Limb (tissue), 2 donors: ENCODE measurements at regions not wholly inside any gene's neighbourhood (a gene's known extent, or its start where the extent isn't known, plus 50 kb on each side); places are given as distances from the start of the nearest gene placed in this dataset.

Experiments
- DNase-seq, 2 donors: peaks; one replicate each; pipeline ENCODE4 v3.0.0-alpha.2; 2016; ENCODE audit errors: extremely low spot score in 2 of 2

DNA sequence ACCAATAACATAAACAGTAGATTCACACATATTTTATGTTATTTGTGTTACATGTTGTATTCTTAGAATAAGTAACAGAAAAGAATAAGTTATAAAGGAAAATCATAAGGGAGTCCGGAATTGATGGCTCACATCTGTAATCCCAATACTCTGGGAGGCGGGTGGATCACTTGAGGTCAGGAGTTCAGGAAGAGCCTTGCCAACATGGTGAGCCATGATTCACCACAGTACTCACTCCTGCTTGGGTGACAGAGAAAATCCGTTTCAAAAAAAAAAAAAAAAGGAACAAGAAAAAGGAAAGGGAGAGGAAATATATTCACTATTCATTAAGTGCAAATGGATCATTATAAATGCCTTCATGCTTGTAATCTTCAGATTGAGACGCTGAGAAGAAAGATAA lies 533.3 kb upstream of the CDH9 start:
- no peak for DNase-seq

GRCh38 chr5:27568811-27569210 lies 530.4 kb upstream of the CDH9 start:
- DNase-seq = no peak

DNA sequence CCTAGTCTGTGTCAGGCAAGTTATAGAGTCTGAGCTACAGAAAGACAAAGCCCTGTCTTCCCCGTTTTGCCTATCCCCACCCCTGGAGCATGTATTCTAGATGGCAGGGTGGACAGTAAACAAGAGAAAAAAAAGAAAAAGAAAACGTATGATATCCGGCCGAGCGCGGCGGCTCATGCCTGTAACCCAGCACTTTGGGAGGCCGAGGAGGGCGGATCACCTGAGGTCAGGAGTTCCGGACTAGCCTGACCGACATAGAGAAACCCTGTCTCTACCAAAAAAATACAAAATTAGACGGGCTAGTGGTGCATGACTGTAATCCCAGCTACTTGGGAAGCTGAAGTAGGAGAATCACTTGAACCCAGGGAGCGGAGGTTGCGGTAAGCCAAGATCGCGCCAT lies 523.0 kb upstream of the CDH9 start:
- no peak for DNase-seq

DNA sequence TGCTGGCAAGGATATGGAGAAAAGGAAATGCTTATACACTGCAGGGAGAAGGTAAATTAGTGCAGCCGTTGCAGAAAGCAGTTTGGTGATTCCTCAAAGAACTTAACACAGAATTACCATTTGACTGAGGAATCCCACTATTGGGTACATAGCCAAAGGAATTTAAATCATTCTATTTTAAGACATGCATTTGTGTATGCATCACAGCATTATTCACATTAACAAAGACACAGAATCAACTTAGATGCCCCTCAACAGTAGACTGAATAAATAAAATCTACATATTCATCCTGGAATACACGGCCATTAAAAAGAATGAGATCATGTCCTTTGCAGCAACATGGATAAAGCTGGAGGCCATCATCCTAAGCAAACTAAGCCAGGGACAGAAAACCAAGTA lies 510.1 kb upstream of the CDH9 start:
- DNase-seq = no peak

GRCh38 chr5:27535031-27535557 lies 496.7 kb upstream of the CDH9 start:
- no peak for DNase-seq

DNA sequence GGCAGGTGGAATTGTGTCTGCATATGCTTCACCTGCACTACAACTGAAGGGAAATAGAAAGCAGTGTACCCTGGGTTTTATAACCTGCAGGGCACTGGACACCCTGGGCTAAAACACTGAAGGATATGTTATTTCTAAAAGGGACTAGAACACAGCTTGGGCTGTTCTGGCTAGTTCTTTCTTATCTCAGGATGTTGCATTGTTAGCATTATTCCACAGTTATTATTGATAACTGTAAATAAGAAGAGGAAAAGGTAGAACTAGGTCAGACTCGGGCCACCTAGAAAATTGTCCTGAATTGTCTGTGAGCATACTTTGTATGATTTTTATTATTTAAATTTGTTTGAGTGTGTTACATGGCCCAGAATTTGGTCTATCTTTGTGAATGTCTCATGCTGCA lies 493.9 kb upstream of the CDH9 start:
- no peak for DNase-seq

DNA sequence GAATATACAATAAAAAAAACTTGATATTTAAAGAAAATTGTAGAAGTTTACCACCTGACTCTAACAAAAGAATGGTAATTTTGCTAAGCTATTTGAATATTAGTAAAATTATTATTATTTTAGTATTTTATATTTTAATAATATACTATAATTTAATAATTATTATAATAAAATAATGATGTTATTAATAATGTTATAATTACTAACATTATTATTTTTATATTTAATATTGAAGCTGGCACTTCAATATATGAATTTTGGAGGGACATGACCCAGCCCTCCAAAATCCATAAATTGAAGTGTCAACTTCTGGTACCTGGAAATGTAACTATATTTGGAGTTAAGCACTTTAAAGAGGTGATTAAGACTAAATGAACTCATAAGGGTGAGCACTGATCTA lies 486.1 kb upstream of the CDH9 start:
- no peak for DNase-seq

- no peak for DNase-seq
Measured at GRCh38 chr5:27523629-27524028, 485.2 kb upstream of the CDH9 start.

- no peak for DNase-seq
Measured at GRCh38 chr5:27516437-27516836, 478.1 kb upstream of the CDH9 start.

DNA sequence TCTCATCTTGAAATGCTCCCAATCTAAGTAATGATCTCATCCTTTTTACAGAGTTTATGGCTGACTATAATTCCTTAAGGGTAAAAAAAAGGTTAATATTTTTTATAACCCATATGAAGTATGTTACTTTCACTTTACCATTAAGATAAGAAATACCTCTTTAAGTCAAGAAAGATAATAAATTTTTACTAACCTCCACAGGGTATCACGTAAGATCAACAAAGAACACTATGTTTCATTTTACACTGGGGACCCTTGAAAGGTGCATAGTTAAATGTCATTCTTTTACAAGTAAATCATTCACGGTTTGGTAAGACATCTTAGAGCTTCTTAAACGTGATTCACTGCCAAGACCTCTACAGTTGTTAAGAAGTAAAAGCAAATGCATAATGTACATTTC lies 472.7 kb upstream of the CDH9 start:
- DNase-seq = no peak

DNA sequence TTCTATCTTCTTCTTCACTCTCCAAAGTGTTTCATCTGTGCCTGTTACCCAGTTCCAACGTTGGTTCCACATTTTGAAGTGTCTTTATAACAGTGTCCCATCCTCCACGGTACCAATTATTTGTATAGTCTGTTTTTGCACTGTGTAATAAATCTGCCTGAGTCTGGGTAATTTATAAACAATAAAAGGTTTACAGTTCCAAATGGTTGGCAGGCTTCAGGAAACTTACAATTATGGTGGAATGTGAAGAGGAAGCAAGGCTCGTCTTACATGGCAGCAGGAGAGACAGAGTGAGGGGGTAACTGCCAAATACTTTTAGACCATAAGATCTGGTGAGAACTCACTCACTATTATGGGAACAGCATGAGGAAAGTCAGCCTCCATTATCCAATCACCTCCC lies 465.4 kb upstream of the CDH9 start:
- DNase-seq = no peak

DNA sequence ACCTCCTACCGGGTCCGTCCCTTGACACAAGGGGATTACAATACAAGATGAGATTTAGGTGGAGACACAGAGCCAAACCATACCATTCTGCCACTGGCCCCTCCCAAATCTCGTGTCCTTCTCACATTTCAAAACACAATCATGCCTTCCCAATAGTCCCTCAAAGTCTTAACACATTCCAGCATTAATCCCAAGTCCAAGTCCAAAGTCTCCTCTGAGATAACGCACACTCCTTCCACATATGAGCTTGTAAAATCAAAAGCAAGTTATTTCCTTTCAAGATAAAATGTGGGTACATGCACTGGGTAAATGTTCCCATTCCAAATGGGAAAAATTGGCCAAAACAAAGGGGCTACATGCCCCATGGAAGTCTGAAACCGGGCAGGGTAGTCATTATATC lies 463.9 kb upstream of the CDH9 start:
- no peak for DNase-seq

- no peak for DNase-seq
Measured at GRCh38 chr5:27497491-27497890, 459.1 kb upstream of the CDH9 start.

DNA sequence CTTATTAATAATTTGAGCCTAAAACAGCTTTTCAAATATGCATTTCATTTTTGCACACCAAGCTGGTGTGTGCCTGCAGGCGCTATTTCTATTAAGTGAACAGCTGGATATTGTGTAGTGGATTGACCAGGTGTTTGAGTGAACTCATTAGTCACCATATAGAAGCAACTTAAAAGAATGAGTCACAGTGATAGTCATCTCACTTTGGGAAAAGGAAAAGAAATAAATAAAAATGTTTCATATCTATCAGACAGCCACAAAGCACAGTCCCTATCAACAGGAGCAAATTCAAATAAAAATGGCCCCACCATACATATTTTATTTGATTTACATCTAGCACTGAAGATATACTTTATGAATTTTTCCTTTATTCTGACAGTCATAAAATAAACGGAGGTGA lies 456.5 kb upstream of the CDH9 start:
- DNase-seq = no peak

DNA sequence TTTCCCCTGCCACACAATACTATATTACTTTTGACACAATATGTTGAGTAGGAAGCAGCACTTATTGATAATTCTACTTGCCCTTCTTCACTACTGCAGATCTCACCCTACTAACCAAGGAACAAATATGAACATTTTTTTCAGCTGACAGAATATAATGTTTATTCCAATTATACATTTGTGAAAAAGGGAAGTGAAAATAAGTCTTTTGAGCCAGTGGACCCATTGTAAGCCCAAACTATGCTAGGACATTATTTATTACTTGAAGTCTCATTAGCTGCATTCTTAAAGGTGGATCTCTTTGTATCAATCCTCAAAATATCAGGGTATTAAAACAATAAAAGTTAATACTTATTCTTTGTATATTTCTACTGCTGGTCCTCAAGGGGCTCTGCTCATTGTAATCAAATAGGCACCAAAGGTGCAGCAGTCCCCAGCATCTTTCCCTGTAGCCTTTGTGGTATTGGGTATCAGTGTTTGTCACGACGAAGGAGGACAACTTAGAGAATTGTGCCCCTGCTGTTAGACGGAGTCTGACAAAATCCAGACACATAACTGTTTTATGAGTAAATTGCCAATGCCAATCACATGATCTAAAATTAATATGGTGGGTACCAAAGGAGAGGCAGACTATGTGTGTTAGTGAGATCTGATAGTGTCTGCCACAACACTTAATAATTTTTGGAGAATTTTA lies 453.5 kb upstream of the CDH9 start:
- DNase-seq = no peak

- no peak for DNase-seq
Measured at GRCh38 chr5:27491047-27491446, 452.7 kb upstream of the CDH9 start.

GRCh38 chr5:27489701-27490100 lies 451.3 kb upstream of the CDH9 start:
- DNase-seq = no peak

GRCh38 chr5:27482663-27483062 lies 444.3 kb upstream of the CDH9 start:
- DNase-seq = no peak

DNA sequence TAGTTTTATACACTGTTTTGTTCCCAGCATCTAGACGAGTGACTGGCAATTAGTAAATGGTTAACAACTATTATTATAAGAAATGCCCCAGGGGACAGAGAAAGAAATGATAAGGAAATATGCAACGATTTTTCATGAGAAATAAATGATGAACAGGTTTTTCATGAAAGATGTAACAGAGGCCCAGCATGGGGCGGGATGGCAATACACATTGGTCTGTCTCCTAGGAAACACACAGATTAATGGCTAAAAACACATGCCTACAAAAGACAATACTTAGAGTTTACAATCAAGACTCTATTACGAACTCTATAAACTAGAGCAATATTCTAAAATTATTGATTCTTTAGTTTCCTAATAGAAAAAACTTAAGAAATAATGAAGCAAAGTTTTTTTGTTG lies 441.5 kb upstream of the CDH9 start:
- no peak for DNase-seq

DNA sequence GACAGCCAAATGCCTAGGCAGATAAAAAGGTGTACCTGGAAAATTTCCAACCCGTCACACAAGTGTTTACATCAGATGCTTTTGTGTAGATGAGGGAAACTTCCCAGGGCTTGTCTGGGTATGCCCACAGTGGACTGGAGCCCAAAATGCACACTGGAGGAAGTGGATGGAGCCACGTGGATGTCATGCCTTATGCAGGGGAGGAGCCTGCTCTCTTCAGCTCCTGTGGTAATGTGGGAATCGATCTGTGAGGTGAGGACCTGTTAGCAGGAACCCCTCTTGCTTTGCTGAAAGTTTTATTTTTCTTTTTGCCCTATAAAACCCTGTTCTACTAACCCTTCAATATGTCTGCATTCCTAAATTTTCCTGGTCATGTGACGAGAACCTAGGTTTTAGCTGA lies 439.2 kb upstream of the CDH9 start:
- no peak for DNase-seq

GRCh38 chr5:27476356-27476988 lies 438.1 kb upstream of the CDH9 start:
- no peak for DNase-seq

GRCh38 chr5:27475063-27475462 lies 436.7 kb upstream of the CDH9 start:
- no peak for DNase-seq

- DNase-seq = no peak
Measured at GRCh38 chr5:27474395-27474794, 436.0 kb upstream of the CDH9 start.

DNA sequence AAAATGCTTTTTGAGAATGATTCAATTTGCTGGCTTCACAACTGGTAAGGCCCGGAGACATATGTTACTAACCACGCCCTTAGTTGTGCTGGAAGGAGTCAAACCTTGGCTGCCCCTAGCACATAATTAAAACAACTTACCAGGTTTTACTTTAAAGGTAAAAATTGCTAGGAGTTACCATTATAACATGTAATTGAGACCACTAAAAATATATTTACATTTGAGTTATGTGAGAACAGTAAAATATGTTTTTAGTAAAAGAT lies 435.6 kb upstream of the CDH9 start:
- no peak for DNase-seq
